K562 (cell line): ENCODE measurements at regions not wholly inside any gene's neighbourhood (a gene's known extent, or its start where the extent isn't known, plus 50 kb on each side); places are given as distances from the start of the nearest gene placed in this dataset.

ENCODE experiments used
- ATAC-seq: fragments of 200-7000 bp; cut with Tn5 transposase; 3 replicates; pipeline ENCODE4 v1.9.1; 2020; ENCODE audit warnings: moderate library complexity
- BruUV-seq: library from RNA; stranded (reverse); fragments of 400-500 nt; replicated peaks from 2 replicates; lab custom pipeline; 2021; lab: Mats Ljungman, UMichigan
- CTCF ChIA-PET: fragments of 300-600 bp; formaldehyde crosslinking; extraction: SDS; loops from one replicate; lab custom pipeline; 2021; ENCODE audit warnings: low intra/inter-chr PET ratio; lab: Yijun Ruan, JAX
- POLR2A ChIA-PET: fragments of 300-600, 350-650 bp; sonication (Branson Sonifier 250); formaldehyde crosslinking; extraction: SDS; loops from one replicate; lab custom pipeline; 2021; ENCODE audit warnings: antibody characterized with exemption, inconsistent platforms; lab: Yijun Ruan, JAX
- DNase-seq, 4 experiments: peaks; one replicate each; pipeline versions ENCODE4 v3.0.0 to v3.0.0-alpha.2; 2011 to 2018; ENCODE audit warnings: low spot score in 3 of 4, mixed read lengths in 3 of 4; ENCODE audit errors: extremely low read depth in 1 of 4
- FAIRE-seq: peaks from 2 replicates; lab custom pipeline; 2011; peaks lifted over from hg19 to GRCh38; lab: Jason Lieb, UNC
- H2AFZ ChIP-seq: 2 replicates; pipeline ENCODE4 v1.6.0; 2011; ENCODE audit warnings: low read depth, low read length, control low read depth, inconsistent platforms
- H3K27ac ChIP-seq: fragments of 200-600 bp; 3 replicates; pipeline ENCODE4 v1.8.0; 2011; ENCODE audit warnings: low read depth, mild to moderate bottlenecking, control low read depth, inconsistent platforms, low read length, moderate library complexity, mixed read lengths; ENCODE audit errors: extremely low read depth
- H3K27me3 ChIP-seq, 2 experiments: fragments of 300-600 bp in 1 of 2; 2 replicates in 1 of 2; 3 replicates in 1 of 2; pipeline versions ENCODE4 v1.6.0 to v1.8.0; 2011; ENCODE audit warnings: inconsistent platforms in 2 of 2, low read length in 2 of 2, mild to moderate bottlenecking in 1 of 2, mixed read lengths in 1 of 2, moderate library complexity in 1 of 2; ENCODE audit not compliant: control insufficient read depth in 2 of 2, insufficient read depth in 2 of 2
- H3K36me3 ChIP-seq: fragments of 300-600 bp; 3 replicates; pipeline ENCODE4 v1.8.0; 2011; ENCODE audit warnings: mild to moderate bottlenecking, low read length, inconsistent platforms; ENCODE audit not compliant: control insufficient read depth, insufficient read depth
- H3K4me1 ChIP-seq, 2 experiments: fragments of 200-600 bp in 1 of 2; replicated peaks in 1 of 2; 2 replicates in 1 of 2; 3 replicates in 1 of 2; pipeline versions ENCODE4 v1.5.1 to v1.8.0; 2011; ENCODE audit warnings: inconsistent platforms in 2 of 2, low read length in 2 of 2, mild to moderate bottlenecking in 1 of 2, mixed read lengths in 1 of 2, moderate library complexity in 1 of 2; ENCODE audit not compliant: control insufficient read depth in 2 of 2, insufficient read depth in 2 of 2
- H3K4me2 ChIP-seq: 2 replicates; pipeline ENCODE4 v1.6.1; 2011; ENCODE audit warnings: low read length, control low read depth, inconsistent platforms, mixed read lengths; ENCODE audit not compliant: insufficient read depth
- H3K4me3 ChIP-seq: fragments of 200-600 bp; sonication (generic), shearing (Covaris generic); 2 replicates; pipeline ENCODE4 v1.5.1; 2016; ENCODE audit warnings: control low read depth, inconsistent platforms
- H3K79me2 ChIP-seq: fragments of 200-600 bp; 3 replicates; pipeline ENCODE4 v1.8.0; 2011; ENCODE audit warnings: low read length, inconsistent platforms; ENCODE audit not compliant: control insufficient read depth, insufficient read depth
- H3K9ac ChIP-seq, 2 experiments: 2 replicates each; pipeline versions ENCODE4 v1.6.0 to v1.6.1; 2011; ENCODE audit warnings: low read depth in 2 of 2, low read length in 2 of 2, control low read depth in 1 of 2, inconsistent platforms in 1 of 2, mild to moderate bottlenecking in 1 of 2, mixed read lengths in 1 of 2; ENCODE audit not compliant: insufficient read depth in 1 of 2
- H3K9me1 ChIP-seq: one replicate; pipeline ENCODE4 v1.6.0; 2011; ENCODE audit warnings: inconsistent platforms, mild to moderate bottlenecking, low read length, moderate library complexity; ENCODE audit not compliant: control insufficient read depth, insufficient read depth
- H3K9me3 ChIP-seq: replicated peaks from 2 replicates; pipeline ENCODE4 v1.5.1; 2011; ENCODE audit warnings: low read depth, low read length, inconsistent platforms; ENCODE audit not compliant: control insufficient read depth, insufficient read depth
- H4K20me1 ChIP-seq: replicated peaks from 2 replicates; pipeline ENCODE4 v1.6.1; 2011; ENCODE audit warnings: low read length, inconsistent platforms, mixed read lengths; ENCODE audit not compliant: control insufficient read depth, insufficient read depth
- BCL6 ChIP-seq: fragments of 250-450 bp; sonication (Bioruptor Pico); IDR thresholded peaks from 2 replicates; pipeline ENCODE4 v1.4.0; 2020
- CBX2 ChIP-seq: fragments of 200-600 bp; sonication (generic); IDR thresholded peaks from one replicate; pipeline ENCODE4 v1.6.1; 2012; ENCODE audit warnings: mild to moderate bottlenecking, low read length, inconsistent platforms; ENCODE audit not compliant: insufficient read depth, poor library complexity, severe bottlenecking
- GABPB2 ChIP-seq: fragments of 250-450 bp; sonication (Bioruptor Pico); conservative IDR thresholded peaks from 2 replicates; pipeline ENCODE4 v1.5.1; 2021; ENCODE audit warnings: mild to moderate bottlenecking
- NFE2L1 ChIP-seq: fragments of 450-650 bp; IDR thresholded peaks from 2 replicates; pipeline ENCODE4 v1.6.1; 2016; ENCODE audit warnings: missing genetic modification characterization, low read depth, mild to moderate bottlenecking, missing compliant biosample characterization, moderate library complexity, borderline replicate concordance
- RBM22 ChIP-seq: fragments of 200-400 bp; formaldehyde crosslinking; IDR thresholded peaks from 2 replicates; pipeline ENCODE4 v1.6.1; 2018; ENCODE audit warnings: low read length, low read depth; ENCODE audit not compliant: poor library complexity, severe bottlenecking
- SRSF3 ChIP-seq: fragments of 200-400 bp; formaldehyde crosslinking; IDR thresholded peaks from 2 replicates; pipeline ENCODE4 v1.6.1; 2016; ENCODE audit warnings: mild to moderate bottlenecking, low read length, moderate library complexity; ENCODE audit not compliant: insufficient read depth
- ZC3H8 ChIP-seq: fragments of 450-650 bp; IDR thresholded peaks from 2 replicates; pipeline ENCODE4 v1.6.1; 2017
- WGBS: fragments of 100-300 bp; shearing (Covaris generic); methylation state at CpG from one replicate; pipeline ENCODE4 v1.1.6; 2016; ENCODE audit warnings: low coverage, mixed read lengths; ENCODE audit not compliant: insufficient coverage; ENCODE audit errors: missing lambda C conversion rate; 5-methylcytosine and 5-hydroxymethylcytosine counted together
- in situ Hi-C: fragments of 300-500 bp; cut with MboI; formaldehyde crosslinking; loops from 4 replicates; pipeline ENCODE4 v1.15.0; 2018; ENCODE audit warnings: inconsistent platforms, mixed read lengths
- intact Hi-C: fragments of 100-400 bp; cut with micrococcal nuclease; formaldehyde crosslinking; loops from 2 replicates; pipeline ENCODE4 v1.14.2; 2022

GRCh38 chr6:97687916-97688315, 404.9 kb upstream of the MMS22L start:
- Histone ChIP-seq H3K4me1 (no peaks in the 10 kb centered on the region), H3K27me3 (no peaks in the 10 kb centered on the region), H3K9me1 (no peaks in the 10 kb centered on the region), H3K9ac (no peak overlapping the region), H3K4me2 (no peak overlapping the region), H3K36me3 (no peaks in the 10 kb centered on the region), H3K4me3 (no peak overlapping the region), H3K79me2 (no peaks in the 10 kb centered on the region), H4K20me1 (no peaks in the 10 kb centered on the region), H3K9me3 (no peaks in the 10 kb centered on the region), H2AFZ (no peak overlapping the region), H3K27ac (no peak overlapping the region)
- no TSS peak for BruUV-seq
- TF ChIP-seq ZC3H8 (no peak), SRSF3 (no peak), GABPB2 (CRISPR knock-in tag) (no peak), CBX2 (no peak)
- CTCF ChIA-PET, result no interaction called here
- in situ Hi-C loops, result no loop called here
- FAIRE-seq, result no peak
- ATAC-seq, result no peak
- POLR2A ChIA-PET, result no interaction called here
- WGBS, result 0% methylated on average over 2 of the region's 2 CpGs
- DNase-seq, result no peak
- intact Hi-C loops, result no loop called here

- TF ChIP-seq RBM22 (no peak), BCL6 (CRISPR knock-in tag) (no peak), NFE2L1 (no peak)
- ChIA-PET CTCF (no interaction called here), POLR2A (no interaction called here)
- Histone ChIP-seq H3K4me2 (no peak overlapping the region), H3K36me3 (no peaks in the 10 kb centered on the region), H3K9me1 (no peaks in the 10 kb centered on the region), H3K27me3 (no peaks in the 10 kb centered on the region), H3K4me1 (no peaks in the 10 kb centered on the region), H4K20me1 (no peaks in the 10 kb centered on the region), H3K4me3 (no peak overlapping the region), H3K9ac (no peak overlapping the region), H3K9me3 (no peaks in the 10 kb centered on the region), H3K79me2 (no peaks in the 10 kb centered on the region), H3K27ac (no peak overlapping the region), H2AFZ (no peak overlapping the region)
- intact Hi-C loops (no loop called here), in situ Hi-C loops (no loop called here)
- DNase-seq, result no peak
- no TSS peak for BruUV-seq
- ATAC-seq, result no peak
- no peak for FAIRE-seq
- 2% methylated on average over 5 of the region's 5 CpGs for WGBS
These were observed 406.2 kb upstream of the MMS22L start for GRCh38 chr6:97689078-97689754.
